ENCODE measurements at regions not wholly inside any gene's neighbourhood (a gene's known extent, or its start where the extent isn't known, plus 50 kb on each side); places are given as distances from the start of the nearest gene placed in this dataset.

DNA sequence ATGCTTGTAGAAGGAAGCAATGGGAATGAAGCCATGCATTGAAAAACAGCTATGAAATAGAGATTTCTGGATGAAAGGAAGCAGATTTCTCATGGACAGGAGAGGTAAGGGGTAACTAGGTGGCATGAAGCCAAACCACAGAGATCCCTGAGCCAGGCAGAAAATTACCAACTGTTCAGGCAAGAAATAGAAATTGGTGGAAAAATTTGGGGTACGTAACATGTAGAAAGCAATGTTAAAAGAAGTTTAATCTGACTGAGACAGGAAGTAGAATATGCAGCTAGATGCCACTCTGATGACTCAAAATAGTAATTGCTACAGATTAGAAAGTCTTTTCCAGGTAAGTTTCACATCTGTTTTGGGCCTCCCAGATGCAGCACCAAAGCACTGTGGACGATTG lies 928.5 kb upstream of the CELF4 start:
- TF ChIP-seq EGR1 (IDR thresholded peaks at IDR 0.05; ENCODE audit: borderline replicate concordance in 1 of 2, low read depth in 2 of 2, low read length in 2 of 2) = no peak
- TF ChIP-seq, protein P1, sequence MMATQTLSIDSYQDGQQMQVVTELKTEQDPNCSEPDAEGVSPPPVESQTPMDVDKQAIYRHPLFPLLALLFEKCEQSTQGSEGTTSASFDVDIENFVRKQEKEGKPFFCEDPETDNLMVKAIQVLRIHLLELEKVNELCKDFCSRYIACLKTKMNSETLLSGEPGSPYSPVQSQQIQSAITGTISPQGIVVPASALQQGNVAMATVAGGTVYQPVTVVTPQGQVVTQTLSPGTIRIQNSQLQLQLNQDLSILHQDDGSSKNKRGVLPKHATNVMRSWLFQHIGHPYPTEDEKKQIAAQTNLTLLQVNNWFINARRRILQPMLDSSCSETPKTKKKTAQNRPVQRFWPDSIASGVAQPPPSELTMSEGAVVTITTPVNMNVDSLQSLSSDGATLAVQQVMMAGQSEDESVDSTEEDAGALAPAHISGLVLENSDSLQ (IDR thresholded peaks at IDR 0.05) = no peak

Measured in GM12878 (cell line).